ENCODE measurements at regions not wholly inside any gene's neighbourhood (a gene's known extent, or its start where the extent isn't known, plus 50 kb on each side); places are given as distances from the start of the nearest gene placed in this dataset.
A peak's percentile ranks its signal among the peaks of the same experiment; 100 is the strongest.

DNA sequence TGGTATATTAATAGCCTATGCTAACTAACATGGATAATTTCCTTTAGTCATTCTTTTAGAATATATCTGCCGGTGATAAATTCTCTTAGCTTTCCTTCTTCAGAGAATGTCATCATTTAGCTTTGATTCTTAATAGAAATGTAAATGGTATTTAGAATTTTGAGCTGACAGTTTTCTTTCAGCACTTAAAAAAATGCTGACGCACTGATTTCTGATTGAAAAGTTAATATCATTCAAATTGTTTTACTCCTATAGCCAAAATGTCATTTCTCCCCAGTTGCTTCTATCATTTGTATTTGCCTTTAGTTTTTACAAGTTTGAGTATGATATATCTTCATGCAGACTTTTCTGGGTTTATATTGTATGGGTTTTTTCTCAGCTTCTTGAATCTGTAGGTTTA, 668.0 kb downstream of the LTN1 start:
- Mint-ChIP-seq H3K9me3 (peaks cover 36% of the 10 kb centered on the region), H3K4me1 (peaks cover 19% of the 10 kb centered on the region), H3K4me3 (no peak overlapping the region), H3K27me3 (ENCODE audit: insufficient read depth, low read depth, poor library complexity) (no peaks in the 10 kb centered on the region), H3K27ac (no peak overlapping the region), H3K36me3 (ENCODE audit: low read depth) (peaks cover 32% of the 10 kb centered on the region)
- no peaks in the 10 kb centered on the region for H3K4me1 ChIP-seq (ENCODE audit: insufficient read depth)
- no peak overlapping the region for H3K4me3 ChIP-seq
- H3K4me2 ChIP-seq, result no peak overlapping the region
- no peaks in the 10 kb centered on the region for H3F3A ChIP-seq (replicated peaks; ENCODE audit: low read depth)
- H3K36me3 ChIP-seq (ENCODE audit: insufficient read depth), result no peaks in the 10 kb centered on the region
- DNase-seq (ENCODE audit: low spot score), result no peak
- no peak for ATAC-seq
- no peak overlapping the region for H3K27ac ChIP-seq (ENCODE audit: low read depth)
- no peaks in the 10 kb centered on the region for H4K20me1 ChIP-seq (replicated peaks; ENCODE audit: insufficient read depth)
- no peaks in the 10 kb centered on the region for H3K79me2 ChIP-seq (replicated peaks; ENCODE audit: insufficient read depth)
- H3K9me2 ChIP-seq (ENCODE audit: insufficient read depth), result no peaks in the 10 kb centered on the region
- H3K27me3 ChIP-seq (ENCODE audit: insufficient read depth), result no peaks in the 10 kb centered on the region
- TF ChIP-seq, protein P1, sequence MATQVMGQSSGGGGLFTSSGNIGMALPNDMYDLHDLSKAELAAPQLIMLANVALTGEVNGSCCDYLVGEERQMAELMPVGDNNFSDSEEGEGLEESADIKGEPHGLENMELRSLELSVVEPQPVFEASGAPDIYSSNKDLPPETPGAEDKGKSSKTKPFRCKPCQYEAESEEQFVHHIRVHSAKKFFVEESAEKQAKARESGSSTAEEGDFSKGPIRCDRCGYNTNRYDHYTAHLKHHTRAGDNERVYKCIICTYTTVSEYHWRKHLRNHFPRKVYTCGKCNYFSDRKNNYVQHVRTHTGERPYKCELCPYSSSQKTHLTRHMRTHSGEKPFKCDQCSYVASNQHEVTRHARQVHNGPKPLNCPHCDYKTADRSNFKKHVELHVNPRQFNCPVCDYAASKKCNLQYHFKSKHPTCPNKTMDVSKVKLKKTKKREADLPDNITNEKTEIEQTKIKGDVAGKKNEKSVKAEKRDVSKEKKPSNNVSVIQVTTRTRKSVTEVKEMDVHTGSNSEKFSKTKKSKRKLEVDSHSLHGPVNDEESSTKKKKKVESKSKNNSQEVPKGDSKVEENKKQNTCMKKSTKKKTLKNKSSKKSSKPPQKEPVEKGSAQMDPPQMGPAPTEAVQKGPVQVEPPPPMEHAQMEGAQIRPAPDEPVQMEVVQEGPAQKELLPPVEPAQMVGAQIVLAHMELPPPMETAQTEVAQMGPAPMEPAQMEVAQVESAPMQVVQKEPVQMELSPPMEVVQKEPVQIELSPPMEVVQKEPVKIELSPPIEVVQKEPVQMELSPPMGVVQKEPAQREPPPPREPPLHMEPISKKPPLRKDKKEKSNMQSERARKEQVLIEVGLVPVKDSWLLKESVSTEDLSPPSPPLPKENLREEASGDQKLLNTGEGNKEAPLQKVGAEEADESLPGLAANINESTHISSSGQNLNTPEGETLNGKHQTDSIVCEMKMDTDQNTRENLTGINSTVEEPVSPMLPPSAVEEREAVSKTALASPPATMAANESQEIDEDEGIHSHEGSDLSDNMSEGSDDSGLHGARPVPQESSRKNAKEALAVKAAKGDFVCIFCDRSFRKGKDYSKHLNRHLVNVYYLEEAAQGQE (IDR thresholded peaks at IDR 0.05; ENCODE audit: unreplicated experiment), result no peak
- no peak for TF ChIP-seq EZH2phosphoT487 (IDR thresholded peaks at IDR 0.05; ENCODE audit: unreplicated experiment)
- TF ChIP-seq, protein P2, sequence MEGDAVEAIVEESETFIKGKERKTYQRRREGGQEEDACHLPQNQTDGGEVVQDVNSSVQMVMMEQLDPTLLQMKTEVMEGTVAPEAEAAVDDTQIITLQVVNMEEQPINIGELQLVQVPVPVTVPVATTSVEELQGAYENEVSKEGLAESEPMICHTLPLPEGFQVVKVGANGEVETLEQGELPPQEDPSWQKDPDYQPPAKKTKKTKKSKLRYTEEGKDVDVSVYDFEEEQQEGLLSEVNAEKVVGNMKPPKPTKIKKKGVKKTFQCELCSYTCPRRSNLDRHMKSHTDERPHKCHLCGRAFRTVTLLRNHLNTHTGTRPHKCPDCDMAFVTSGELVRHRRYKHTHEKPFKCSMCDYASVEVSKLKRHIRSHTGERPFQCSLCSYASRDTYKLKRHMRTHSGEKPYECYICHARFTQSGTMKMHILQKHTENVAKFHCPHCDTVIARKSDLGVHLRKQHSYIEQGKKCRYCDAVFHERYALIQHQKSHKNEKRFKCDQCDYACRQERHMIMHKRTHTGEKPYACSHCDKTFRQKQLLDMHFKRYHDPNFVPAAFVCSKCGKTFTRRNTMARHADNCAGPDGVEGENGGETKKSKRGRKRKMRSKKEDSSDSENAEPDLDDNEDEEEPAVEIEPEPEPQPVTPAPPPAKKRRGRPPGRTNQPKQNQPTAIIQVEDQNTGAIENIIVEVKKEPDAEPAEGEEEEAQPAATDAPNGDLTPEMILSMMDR (conservative IDR thresholded peaks at IDR 0.05; ENCODE audit: low read depth in 2 of 2), result no peak
- TF ChIP-seq CREB1 (CRISPR knock-in tag; IDR thresholded peaks at IDR 0.05; ENCODE audit: low read depth), result no peak
- TF ChIP-seq JUNB (IDR thresholded peaks at IDR 0.05; ENCODE audit: unreplicated experiment), result no peak
- TF ChIP-seq, protein P3, sequence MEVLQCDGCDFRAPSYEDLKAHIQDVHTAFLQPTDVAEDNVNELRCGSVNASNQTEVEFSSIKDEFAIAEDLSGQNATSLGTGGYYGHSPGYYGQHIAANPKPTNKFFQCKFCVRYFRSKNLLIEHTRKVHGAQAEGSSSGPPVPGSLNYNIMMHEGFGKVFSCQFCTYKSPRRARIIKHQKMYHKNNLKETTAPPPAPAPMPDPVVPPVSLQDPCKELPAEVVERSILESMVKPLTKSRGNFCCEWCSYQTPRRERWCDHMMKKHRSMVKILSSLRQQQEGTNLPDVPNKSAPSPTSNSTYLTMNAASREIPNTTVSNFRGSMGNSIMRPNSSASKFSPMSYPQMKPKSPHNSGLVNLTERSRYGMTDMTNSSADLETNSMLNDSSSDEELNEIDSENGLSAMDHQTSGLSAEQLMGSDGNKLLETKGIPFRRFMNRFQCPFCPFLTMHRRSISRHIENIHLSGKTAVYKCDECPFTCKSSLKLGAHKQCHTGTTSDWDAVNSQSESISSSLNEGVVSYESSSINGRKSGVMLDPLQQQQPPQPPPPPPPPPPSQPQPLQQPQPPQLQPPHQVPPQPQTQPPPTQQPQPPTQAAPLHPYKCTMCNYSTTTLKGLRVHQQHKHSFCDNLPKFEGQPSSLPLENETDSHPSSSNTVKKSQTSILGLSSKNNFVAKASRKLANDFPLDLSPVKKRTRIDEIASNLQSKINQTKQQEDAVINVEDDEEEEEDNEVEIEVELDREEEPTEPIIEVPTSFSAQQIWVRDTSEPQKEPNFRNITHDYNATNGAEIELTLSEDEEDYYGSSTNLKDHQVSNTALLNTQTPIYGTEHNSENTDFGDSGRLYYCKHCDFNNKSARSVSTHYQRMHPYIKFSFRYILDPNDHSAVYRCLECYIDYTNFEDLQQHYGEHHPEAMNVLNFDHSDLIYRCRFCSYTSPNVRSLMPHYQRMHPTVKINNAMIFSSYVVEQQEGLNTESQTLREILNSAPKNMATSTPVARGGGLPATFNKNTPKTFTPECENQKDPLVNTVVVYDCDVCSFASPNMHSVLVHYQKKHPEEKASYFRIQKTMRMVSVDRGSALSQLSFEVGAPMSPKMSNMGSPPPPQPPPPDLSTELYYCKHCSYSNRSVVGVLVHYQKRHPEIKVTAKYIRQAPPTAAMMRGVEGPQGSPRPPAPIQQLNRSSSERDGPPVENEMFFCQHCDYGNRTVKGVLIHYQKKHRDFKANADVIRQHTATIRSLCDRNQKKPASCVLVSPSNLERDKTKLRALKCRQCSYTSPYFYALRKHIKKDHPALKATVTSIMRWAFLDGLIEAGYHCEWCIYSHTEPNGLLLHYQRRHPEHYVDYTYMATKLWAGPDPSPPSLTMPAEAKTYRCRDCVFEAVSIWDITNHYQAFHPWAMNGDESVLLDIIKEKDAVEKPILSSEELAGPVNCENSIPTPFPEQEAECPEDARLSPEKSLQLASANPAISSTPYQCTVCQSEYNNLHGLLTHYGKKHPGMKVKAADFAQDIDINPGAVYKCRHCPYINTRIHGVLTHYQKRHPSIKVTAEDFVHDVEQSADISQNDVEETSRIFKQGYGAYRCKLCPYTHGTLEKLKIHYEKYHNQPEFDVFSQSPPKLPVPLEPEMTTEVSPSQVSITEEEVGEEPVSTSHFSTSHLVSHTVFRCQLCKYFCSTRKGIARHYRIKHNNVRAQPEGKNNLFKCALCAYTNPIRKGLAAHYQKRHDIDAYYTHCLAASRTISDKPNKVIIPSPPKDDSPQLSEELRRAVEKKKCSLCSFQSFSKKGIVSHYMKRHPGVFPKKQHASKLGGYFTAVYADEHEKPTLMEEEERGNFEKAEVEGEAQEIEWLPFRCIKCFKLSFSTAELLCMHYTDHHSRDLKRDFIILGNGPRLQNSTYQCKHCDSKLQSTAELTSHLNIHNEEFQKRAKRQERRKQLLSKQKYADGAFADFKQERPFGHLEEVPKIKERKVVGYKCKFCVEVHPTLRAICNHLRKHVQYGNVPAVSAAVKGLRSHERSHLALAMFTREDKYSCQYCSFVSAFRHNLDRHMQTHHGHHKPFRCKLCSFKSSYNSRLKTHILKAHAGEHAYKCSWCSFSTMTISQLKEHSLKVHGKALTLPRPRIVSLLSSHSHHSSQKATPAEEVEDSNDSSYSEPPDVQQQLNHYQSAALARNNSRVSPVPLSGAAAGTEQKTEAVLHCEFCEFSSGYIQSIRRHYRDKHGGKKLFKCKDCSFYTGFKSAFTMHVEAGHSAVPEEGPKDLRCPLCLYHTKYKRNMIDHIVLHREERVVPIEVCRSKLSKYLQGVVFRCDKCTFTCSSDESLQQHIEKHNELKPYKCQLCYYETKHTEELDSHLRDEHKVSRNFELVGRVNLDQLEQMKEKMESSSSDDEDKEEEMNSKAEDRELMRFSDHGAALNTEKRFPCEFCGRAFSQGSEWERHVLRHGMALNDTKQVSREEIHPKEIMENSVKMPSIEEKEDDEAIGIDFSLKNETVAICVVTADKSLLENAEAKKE (CRISPR knock-in tag; IDR thresholded peaks at IDR 0.05), result no peak
- TF ChIP-seq POLR2AphosphoS5 (IDR thresholded peaks at IDR 0.05; ENCODE audit: low read depth), result no peak
- no peak for TF ChIP-seq ZNF331 (CRISPR knock-in tag; IDR thresholded peaks at IDR 0.05; ENCODE audit: low read depth)
- H2AFZ ChIP-seq, result 0 out of 2 replicates have a peak overlapping the region, but pooled peaks have one; percentile 2

Measured in GM23338 (cell line).